Stimulated activated effector memory CD8-positive, alpha-beta T cell treated with anti-CD3 and anti-CD28 coated beads, Interleukin-12 subunit alpha, Interleukin-12 subunit beta, amount 100 ng/mL, for 72 hours (primary cell): ENCODE measurements at regions not wholly inside any gene's neighbourhood (a gene's known extent, or its start where the extent isn't known, plus 50 kb on each side); places are given as distances from the start of the nearest gene placed in this dataset.

ENCODE experiments used
- ATAC-seq: fragments of 150-1000 bp; cut with Tn5 transposase; 2 replicates; pipeline ENCODE4 v1.10.0; 2021
- DNase-seq, 2 donors: peaks; one replicate each; pipeline ENCODE4 v3.0.0; 2021 to 2022; ENCODE audit warnings: low spot score in 2 of 2
- H3K27ac Mint-ChIP-seq: one replicate; pipeline ENCODE4 v1.8.0; 2022; ENCODE audit warnings: mild to moderate bottlenecking, mixed read lengths
- H3K36me3 Mint-ChIP-seq: one replicate; pipeline ENCODE4 v1.8.0; 2022; ENCODE audit warnings: mild to moderate bottlenecking, mixed read lengths
- H3K4me1 Mint-ChIP-seq: one replicate; pipeline ENCODE4 v1.8.0; 2022; ENCODE audit warnings: mixed read lengths
- H3K4me3 Mint-ChIP-seq: one replicate; pipeline ENCODE4 v1.8.0; 2022; ENCODE audit warnings: mild to moderate bottlenecking, mixed read lengths
- H3K9me3 Mint-ChIP-seq: one replicate; pipeline ENCODE4 v1.8.0; 2022; ENCODE audit warnings: mixed read lengths

- H3K36me3 Mint-ChIP-seq = no peaks in the 10 kb centered on the region
- H3K4me1 Mint-ChIP-seq = no peaks in the 10 kb centered on the region
- no peaks in the 10 kb centered on the region for H3K9me3 Mint-ChIP-seq
- DNase-seq (no peak), ATAC-seq (no peak)
- no peak overlapping the region for H3K4me3 Mint-ChIP-seq
- H3K27ac Mint-ChIP-seq = no peak overlapping the region
Observed at GRCh38 chr9:118871531-118871930, 497.7 kb downstream of the BRINP1 start.

GRCh38 chr9:118882684-118883083, 486.6 kb downstream of the BRINP1 start:
- DNase-seq (no peak), ATAC-seq (no peak)
- Mint-ChIP-seq H3K27ac (no peak overlapping the region), H3K36me3 (no peaks in the 10 kb centered on the region), H3K4me1 (no peaks in the 10 kb centered on the region), H3K4me3 (no peak overlapping the region), H3K9me3 (peaks cover 10% of the 10 kb centered on the region)

GRCh38 chr9:118883411-118883810, 485.8 kb downstream of the BRINP1 start:
- DNase-seq (no peak), ATAC-seq (no peak)
- Mint-ChIP-seq H3K4me1 (no peaks in the 10 kb centered on the region), H3K4me3 (no peak overlapping the region), H3K9me3 (peaks cover 10% of the 10 kb centered on the region), H3K27ac (no peak overlapping the region), H3K36me3 (no peaks in the 10 kb centered on the region)

GRCh38 chr9:118891213-118891612, 478.0 kb downstream of the BRINP1 start:
- no peaks in the 10 kb centered on the region for H3K36me3 Mint-ChIP-seq
- peaks cover 5% of the 10 kb centered on the region for H3K9me3 Mint-ChIP-seq
- ATAC-seq (no peak), DNase-seq (no peak)
- no peak overlapping the region for H3K27ac Mint-ChIP-seq
- H3K4me1 Mint-ChIP-seq = no peaks in the 10 kb centered on the region
- no peak overlapping the region for H3K4me3 Mint-ChIP-seq

- no peak overlapping the region for H3K4me3 Mint-ChIP-seq
- H3K4me1 Mint-ChIP-seq = no peaks in the 10 kb centered on the region
- H3K27ac Mint-ChIP-seq = no peak overlapping the region
- no peaks in the 10 kb centered on the region for H3K36me3 Mint-ChIP-seq
- no peak for DNase-seq
- H3K9me3 Mint-ChIP-seq = peaks cover 8% of the 10 kb centered on the region
- no peak for ATAC-seq
Observed at GRCh38 chr9:118896324-118897000, 472.8 kb downstream of the BRINP1 start.

- ATAC-seq = no peak
- no peaks in the 10 kb centered on the region for H3K36me3 Mint-ChIP-seq
- H3K4me3 Mint-ChIP-seq = no peak overlapping the region
- no peak for DNase-seq
- no peaks in the 10 kb centered on the region for H3K4me1 Mint-ChIP-seq
- H3K9me3 Mint-ChIP-seq = peaks cover 19% of the 10 kb centered on the region
- H3K27ac Mint-ChIP-seq = no peak overlapping the region
Observed at GRCh38 chr9:118918180-118918579, 451.1 kb downstream of the BRINP1 start.

GRCh38 chr9:118928722-118929121, 440.5 kb downstream of the BRINP1 start:
- no peaks in the 10 kb centered on the region for H3K4me1 Mint-ChIP-seq
- no peak for DNase-seq
- H3K4me3 Mint-ChIP-seq = no peak overlapping the region
- no peaks in the 10 kb centered on the region for H3K36me3 Mint-ChIP-seq
- H3K27ac Mint-ChIP-seq = no peak overlapping the region
- ATAC-seq = no peak
- peaks cover 11% of the 10 kb centered on the region for H3K9me3 Mint-ChIP-seq

GRCh38 chr9:118929287-118929686, 439.9 kb downstream of the BRINP1 start:
- H3K36me3 Mint-ChIP-seq = no peaks in the 10 kb centered on the region
- H3K27ac Mint-ChIP-seq = no peak overlapping the region
- H3K9me3 Mint-ChIP-seq = peaks cover 16% of the 10 kb centered on the region
- no peak for DNase-seq
- H3K4me3 Mint-ChIP-seq = no peak overlapping the region
- no peak for ATAC-seq
- no peaks in the 10 kb centered on the region for H3K4me1 Mint-ChIP-seq

GRCh38 chr9:118931941-118932340, 437.3 kb downstream of the BRINP1 start:
- no peak overlapping the region for H3K27ac Mint-ChIP-seq
- ATAC-seq (no peak), DNase-seq (no peak)

GRCh38 chr9:118938581-118938980, 430.7 kb downstream of the BRINP1 start:
- Mint-ChIP-seq H3K4me1 (no peaks in the 10 kb centered on the region), H3K4me3 (no peak overlapping the region)

More at GRCh38 chr9:118931941-118932340, 437.3 kb downstream of the BRINP1 start:
- no peaks in the 10 kb centered on the region for H3K4me1 Mint-ChIP-seq
- peaks cover 15% of the 10 kb centered on the region for H3K9me3 Mint-ChIP-seq
- no peak overlapping the region for H3K4me3 Mint-ChIP-seq
- H3K36me3 Mint-ChIP-seq = no peaks in the 10 kb centered on the region

GRCh38 chr9:118940473-118940872, 428.8 kb downstream of the BRINP1 start:
- no peak overlapping the region for H3K4me3 Mint-ChIP-seq
- no peaks in the 10 kb centered on the region for H3K36me3 Mint-ChIP-seq
- DNase-seq = no peak
- no peaks in the 10 kb centered on the region for H3K4me1 Mint-ChIP-seq
- ATAC-seq = no peak
- peaks cover 4% of the 10 kb centered on the region for H3K9me3 Mint-ChIP-seq
- H3K27ac Mint-ChIP-seq = no peak overlapping the region

More at GRCh38 chr9:118938581-118938980, 430.7 kb downstream of the BRINP1 start:
- no peaks in the 10 kb centered on the region for H3K36me3 Mint-ChIP-seq
- ATAC-seq = no peak
- DNase-seq = no peak
- H3K9me3 Mint-ChIP-seq = peaks cover 9% of the 10 kb centered on the region
- no peak overlapping the region for H3K27ac Mint-ChIP-seq

- DNase-seq = no peak
- H3K9me3 Mint-ChIP-seq = peaks cover 6% of the 10 kb centered on the region
- no peaks in the 10 kb centered on the region for H3K36me3 Mint-ChIP-seq
Observed at GRCh38 chr9:118946669-118947068, 422.6 kb downstream of the BRINP1 start.

GRCh38 chr9:118954857-118955256, 414.4 kb downstream of the BRINP1 start:
- no peak overlapping the region for H3K27ac Mint-ChIP-seq
- peaks cover 8% of the 10 kb centered on the region for H3K9me3 Mint-ChIP-seq
- no peaks in the 10 kb centered on the region for H3K4me1 Mint-ChIP-seq
- ATAC-seq (no peak), DNase-seq (no peak)
- no peak overlapping the region for H3K4me3 Mint-ChIP-seq
- no peaks in the 10 kb centered on the region for H3K36me3 Mint-ChIP-seq

More at GRCh38 chr9:118946669-118947068, 422.6 kb downstream of the BRINP1 start:
- Mint-ChIP-seq H3K27ac (no peak overlapping the region), H3K4me3 (no peak overlapping the region), H3K4me1 (no peaks in the 10 kb centered on the region)
- ATAC-seq = no peak

GRCh38 chr9:118957585-118957984, 411.6 kb downstream of the BRINP1 start:
- Mint-ChIP-seq H3K36me3 (no peaks in the 10 kb centered on the region), H3K4me1 (no peaks in the 10 kb centered on the region), H3K9me3 (peaks cover 4% of the 10 kb centered on the region), H3K4me3 (no peak overlapping the region), H3K27ac (no peak overlapping the region)
- DNase-seq (no peak), ATAC-seq (no peak)

- no peak overlapping the region for H3K4me3 Mint-ChIP-seq
- no peak overlapping the region for H3K27ac Mint-ChIP-seq
- DNase-seq (no peak), ATAC-seq (no peak)
- peaks cover 4% of the 10 kb centered on the region for H3K9me3 Mint-ChIP-seq
- no peaks in the 10 kb centered on the region for H3K4me1 Mint-ChIP-seq
- H3K36me3 Mint-ChIP-seq = no peaks in the 10 kb centered on the region
Observed at GRCh38 chr9:118959366-118959765, 409.9 kb downstream of the BRINP1 start.

GRCh38 chr9:118961857-118962256, 407.4 kb downstream of the BRINP1 start:
- Mint-ChIP-seq H3K4me3 (no peak overlapping the region), H3K36me3 (no peaks in the 10 kb centered on the region), H3K4me1 (no peaks in the 10 kb centered on the region), H3K9me3 (peaks cover 8% of the 10 kb centered on the region), H3K27ac (no peak overlapping the region)
- ATAC-seq = no peak
- no peak for DNase-seq
